Sigmoid colon (tissue), 4 donors: ENCODE measurements at regions not wholly inside any gene's neighbourhood (a gene's known extent, or its start where the extent isn't known, plus 50 kb on each side); places are given as distances from the start of the nearest gene placed in this dataset.
"Not testable (repeated sequence)": the region's sequence is repeated elsewhere in the genome, so short reads cannot be mapped to it uniquely, and the experiment has no call there.

Source experiments
- EP300 ChIP-seq, 4 donors: sonication (generic); formaldehyde crosslinking; IDR thresholded peaks; one replicate each; pipeline ENCODE4 v1.6.1; 2017; ENCODE audit warnings: antibody characterized with exemption in 4 of 4
- POLR2A ChIP-seq, 2 donors: fragments of 450-650 bp; IDR thresholded peaks; one replicate each; pipeline ENCODE4 v1.6.1; 2016; ENCODE audit warnings: antibody characterized with exemption in 2 of 2, mild to moderate bottlenecking in 2 of 2, moderate library complexity in 2 of 2
- POLR2AphosphoS5 ChIP-seq, 4 donors: sonication (generic); formaldehyde crosslinking; IDR thresholded peaks; one replicate each; pipeline ENCODE4 v1.6.1; 2017; ENCODE audit warnings: antibody characterized with exemption in 4 of 4

- TF ChIP-seq POLR2A, EP300, POLR2AphosphoS5 (IDR thresholded peaks at IDR 0.05): not testable (repeated sequence)
Measured at GRCh38 chr17:21763738-21764340, 71.5 kb downstream of the KCNJ18 start.
